ENCODE measurements at regions not wholly inside any gene's neighbourhood (a gene's known extent, or its start where the extent isn't known, plus 50 kb on each side); places are given as distances from the start of the nearest gene placed in this dataset.
"Not testable (repeated sequence)": the region's sequence is repeated elsewhere in the genome, so short reads cannot be mapped to it uniquely, and the experiment has no call there.

- ATAC-seq (no peak), DNase-seq (no peak)
- no peaks in the 10 kb centered on the region for H3K9me3 ChIP-seq (ENCODE audit: control insufficient read depth, low read length, poor library complexity, severe bottlenecking)
- Mint-ChIP-seq H3K27ac (no peak overlapping the region), H3K27me3 (no peaks in the 10 kb centered on the region), H3K4me1 (no peaks in the 10 kb centered on the region), H3K36me3 (ENCODE audit: low read depth) (no peaks in the 10 kb centered on the region), H3K4me3 (no peak overlapping the region)
These were observed 195.5 kb upstream of the ATP6AP2 start for GRCh38 chrX:40385256-40385655.

GRCh38 chrX:40383969-40384368 is 196.8 kb upstream of the ATP6AP2 start:
- H3K9me3 ChIP-seq (ENCODE audit: control insufficient read depth, low read length, poor library complexity, severe bottlenecking): no peaks in the 10 kb centered on the region
- no peak overlapping the region for H3K4me3 Mint-ChIP-seq
- no peaks in the 10 kb centered on the region for H3K36me3 Mint-ChIP-seq (ENCODE audit: low read depth)
- H3K27me3 Mint-ChIP-seq: peaks cover 3% of the 10 kb centered on the region
- DNase-seq (no peak), ATAC-seq (no peak)
- no peaks in the 10 kb centered on the region for H3K4me1 Mint-ChIP-seq
- H3K27ac Mint-ChIP-seq: no peak overlapping the region

GRCh38 chrX:40383360-40383759 is 197.4 kb upstream of the ATP6AP2 start:
- no peaks in the 10 kb centered on the region for H3K4me1 Mint-ChIP-seq
- H3K36me3 Mint-ChIP-seq (ENCODE audit: low read depth): no peaks in the 10 kb centered on the region

GRCh38 chrX:40380655-40381488 is 199.9 kb upstream of the ATP6AP2 start:
- no peak for DNase-seq
- Mint-ChIP-seq H3K27me3 (peaks cover 5% of the 10 kb centered on the region), H3K27ac (no peak overlapping the region), H3K4me1 (no peaks in the 10 kb centered on the region), H3K36me3 (ENCODE audit: low read depth) (no peaks in the 10 kb centered on the region), H3K4me3 (no peak overlapping the region)
- no peaks in the 10 kb centered on the region for H3K9me3 ChIP-seq (ENCODE audit: control insufficient read depth, low read length, poor library complexity, severe bottlenecking)
- no peak for ATAC-seq

More at GRCh38 chrX:40383360-40383759, 197.4 kb upstream of the ATP6AP2 start:
- DNase-seq (no peak), ATAC-seq (no peak)
- H3K27ac Mint-ChIP-seq: no peak overlapping the region
- H3K9me3 ChIP-seq (ENCODE audit: control insufficient read depth, low read length, poor library complexity, severe bottlenecking): no peaks in the 10 kb centered on the region
- H3K27me3 Mint-ChIP-seq: peaks cover 5% of the 10 kb centered on the region
- no peak overlapping the region for H3K4me3 Mint-ChIP-seq

- no peaks in the 10 kb centered on the region for H3K36me3 Mint-ChIP-seq (ENCODE audit: low read depth)
- no peak overlapping the region for H3K4me3 Mint-ChIP-seq
- peaks cover 5% of the 10 kb centered on the region for H3K27me3 Mint-ChIP-seq
- ATAC-seq: no peak
- no peak for DNase-seq
- H3K9me3 ChIP-seq (ENCODE audit: control insufficient read depth, low read length, poor library complexity, severe bottlenecking): no peaks in the 10 kb centered on the region
- H3K27ac Mint-ChIP-seq: no peak overlapping the region
- no peaks in the 10 kb centered on the region for H3K4me1 Mint-ChIP-seq
These were observed 203.1 kb upstream of the ATP6AP2 start for GRCh38 chrX:40377684-40378083.

- ATAC-seq (no peak), DNase-seq (no peak)
- H3K36me3 Mint-ChIP-seq (ENCODE audit: low read depth): no peaks in the 10 kb centered on the region
- H3K9me3 ChIP-seq (ENCODE audit: control insufficient read depth, low read length, poor library complexity, severe bottlenecking): no peaks in the 10 kb centered on the region
- H3K4me1 Mint-ChIP-seq: no peaks in the 10 kb centered on the region
- H3K27ac Mint-ChIP-seq: no peak overlapping the region
- H3K4me3 Mint-ChIP-seq: no peak overlapping the region
- peaks cover 5% of the 10 kb centered on the region for H3K27me3 Mint-ChIP-seq
These were observed 206.3 kb upstream of the ATP6AP2 start for GRCh38 chrX:40374486-40374885.

GRCh38 chrX:40373641-40374040 is 207.1 kb upstream of the ATP6AP2 start:
- ATAC-seq: no peak

GRCh38 chrX:40373025-40373424 is 207.7 kb upstream of the ATP6AP2 start:
- Mint-ChIP-seq H3K4me1 (no peaks in the 10 kb centered on the region), H3K27me3 (no peaks in the 10 kb centered on the region), H3K27ac (no peak overlapping the region), H3K36me3 (ENCODE audit: low read depth) (no peaks in the 10 kb centered on the region), H3K4me3 (no peak overlapping the region)
- DNase-seq (no peak), ATAC-seq (no peak)
- H3K9me3 ChIP-seq (ENCODE audit: control insufficient read depth, low read length, poor library complexity, severe bottlenecking): no peaks in the 10 kb centered on the region

More at GRCh38 chrX:40373641-40374040, 207.1 kb upstream of the ATP6AP2 start:
- Mint-ChIP-seq H3K27ac (no peak overlapping the region), H3K4me3 (no peak overlapping the region), H3K4me1 (no peaks in the 10 kb centered on the region), H3K27me3 (no peaks in the 10 kb centered on the region), H3K36me3 (ENCODE audit: low read depth) (no peaks in the 10 kb centered on the region)
- no peak for DNase-seq
- H3K9me3 ChIP-seq (ENCODE audit: control insufficient read depth, low read length, poor library complexity, severe bottlenecking): no peaks in the 10 kb centered on the region

- Mint-ChIP-seq H3K4me1 (no peaks in the 10 kb centered on the region), H3K4me3 (no peak overlapping the region), H3K36me3 (ENCODE audit: low read depth) (no peaks in the 10 kb centered on the region), H3K27ac (no peak overlapping the region), H3K27me3 (no peaks in the 10 kb centered on the region)
- ATAC-seq: no peak
- H3K9me3 ChIP-seq (ENCODE audit: control insufficient read depth, low read length, poor library complexity, severe bottlenecking): no peaks in the 10 kb centered on the region
- no peak for DNase-seq
These were observed 209.4 kb upstream of the ATP6AP2 start for GRCh38 chrX:40371376-40371775.

GRCh38 chrX:40368611-40369061 is 212.1 kb upstream of the ATP6AP2 start:
- Mint-ChIP-seq H3K4me1 (no peaks in the 10 kb centered on the region), H3K27me3 (no peaks in the 10 kb centered on the region), H3K27ac (no peak overlapping the region), H3K4me3 (no peak overlapping the region), H3K36me3 (ENCODE audit: low read depth) (no peaks in the 10 kb centered on the region)
- no peak for DNase-seq
- ATAC-seq: no peak
- no peaks in the 10 kb centered on the region for H3K9me3 ChIP-seq (ENCODE audit: control insufficient read depth, low read length, poor library complexity, severe bottlenecking)

GRCh38 chrX:40366661-40367060 is 214.1 kb upstream of the ATP6AP2 start:
- no peaks in the 10 kb centered on the region for H3K27me3 Mint-ChIP-seq
- ATAC-seq (no peak), DNase-seq (no peak)
- no peaks in the 10 kb centered on the region for H3K36me3 Mint-ChIP-seq (ENCODE audit: low read depth)
- no peak overlapping the region for H3K27ac Mint-ChIP-seq
- no peaks in the 10 kb centered on the region for H3K4me1 Mint-ChIP-seq
- no peaks in the 10 kb centered on the region for H3K9me3 ChIP-seq (ENCODE audit: control insufficient read depth, low read length, poor library complexity, severe bottlenecking)
- no peak overlapping the region for H3K4me3 Mint-ChIP-seq

- not testable (repeated sequence) for H3K4me3 Mint-ChIP-seq; H3K9me3 ChIP-seq (ENCODE audit: control insufficient read depth, low read length, poor library complexity, severe bottlenecking); H3K27me3 Mint-ChIP-seq; H3K36me3 Mint-ChIP-seq (ENCODE audit: low read depth); ATAC-seq; DNase-seq; H3K4me1 Mint-ChIP-seq; H3K27ac Mint-ChIP-seq
These were observed 218.5 kb upstream of the ATP6AP2 start for GRCh38 chrX:40362291-40362690.

GRCh38 chrX:40360557-40360956 is 220.2 kb upstream of the ATP6AP2 start:
- no peaks in the 10 kb centered on the region for H3K27me3 Mint-ChIP-seq

GRCh38 chrX:40359593-40359992 is 221.2 kb upstream of the ATP6AP2 start:
- no peaks in the 10 kb centered on the region for H3K9me3 ChIP-seq (ENCODE audit: control insufficient read depth, low read length, poor library complexity, severe bottlenecking)
- H3K36me3 Mint-ChIP-seq (ENCODE audit: low read depth): no peaks in the 10 kb centered on the region
- ATAC-seq (no peak), DNase-seq (no peak)
- peaks cover 2% of the 10 kb centered on the region for H3K4me1 Mint-ChIP-seq
- H3K27ac Mint-ChIP-seq: no peak overlapping the region
- no peak overlapping the region for H3K4me3 Mint-ChIP-seq
- H3K27me3 Mint-ChIP-seq: no peaks in the 10 kb centered on the region

More at GRCh38 chrX:40360557-40360956, 220.2 kb upstream of the ATP6AP2 start:
- no peak for ATAC-seq
- peaks cover 2% of the 10 kb centered on the region for H3K4me1 Mint-ChIP-seq
- H3K9me3 ChIP-seq (ENCODE audit: control insufficient read depth, low read length, poor library complexity, severe bottlenecking): no peaks in the 10 kb centered on the region
- no peak for DNase-seq
- H3K27ac Mint-ChIP-seq: no peak overlapping the region
- H3K4me3 Mint-ChIP-seq: no peak overlapping the region
- H3K36me3 Mint-ChIP-seq (ENCODE audit: low read depth): no peaks in the 10 kb centered on the region
